ENCODE measurements at regions not wholly inside any gene's neighbourhood (a gene's known extent, or its start where the extent isn't known, plus 50 kb on each side); places are given as distances from the start of the nearest gene placed in this dataset.

DNA sequence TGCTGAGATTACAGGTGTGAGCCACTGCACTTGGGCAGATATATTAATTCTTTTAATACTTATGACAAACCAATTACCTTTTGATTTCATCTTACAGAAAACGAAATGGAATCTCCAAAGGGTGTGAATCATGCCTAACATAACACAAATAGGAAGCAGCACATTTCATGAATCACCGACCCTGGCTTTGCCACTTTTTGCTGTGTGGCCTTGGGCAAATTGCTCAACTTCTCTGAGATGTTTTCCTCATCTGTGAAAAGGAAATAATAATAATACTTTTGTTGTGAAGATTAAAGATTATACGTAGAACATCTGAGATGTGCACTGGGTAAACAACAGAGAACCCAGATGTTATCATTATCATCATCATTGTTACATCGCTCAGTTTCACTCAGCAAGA lies 50.7 kb upstream of the FREM1 start:
- no peak for DNase-seq

Data from suppressor macrophage treated with lipopolysaccharide for 4 hours (primary cell).